Cardiac muscle cell (in vitro differentiated cells and primary cell): ENCODE measurements at regions not wholly inside any gene's neighbourhood (a gene's known extent, or its start where the extent isn't known, plus 50 kb on each side); places are given as distances from the start of the nearest gene placed in this dataset.

ENCODE experiments used
- DNase-seq, 2 donors: peaks; one replicate each; pipeline versions ENCODE4 v3.0.0 to v3.0.0-alpha.2; 2010 to 2017; ENCODE audit warnings: low read depth in 1 of 2, low spot score in 1 of 2
- H3K27ac ChIP-seq: fragments of 200-600 bp; sonication (generic); 2 replicates; pipeline ENCODE4 v1.5.1; 2016
- H3K27me3 ChIP-seq: fragments of 200-600 bp; sonication (generic); 2 replicates; pipeline ENCODE4 v1.6.0; 2016; ENCODE audit warnings: control low read depth
- H3K36me3 ChIP-seq: fragments of 200-600 bp; sonication (generic); 2 replicates; pipeline ENCODE4 v1.5.1; 2016; ENCODE audit warnings: control low read depth
- H3K4me1 ChIP-seq: fragments of 200-600 bp; sonication (generic); 2 replicates; pipeline ENCODE4 v1.8.1; 2017; ENCODE audit warnings: low read depth, mild to moderate bottlenecking, mixed run types
- H3K4me3 ChIP-seq: fragments of 200-600 bp; sonication (generic); 2 replicates; pipeline ENCODE4 v1.5.1; 2016; ENCODE audit warnings: mild to moderate bottlenecking
- H3K9me3 ChIP-seq: fragments of 200-600 bp; sonication (generic); 2 replicates; pipeline ENCODE4 v1.5.1; 2017; ENCODE audit warnings: low read depth, mild to moderate bottlenecking, control low read depth
- CTCF ChIP-seq: IDR thresholded peaks from 2 replicates; pipeline ENCODE4 v1.5.1; 2012; ENCODE audit warnings: low read depth, mild to moderate bottlenecking, low read length

- peaks cover 4% of the 10 kb centered on the region for H3K27me3 ChIP-seq
- H3K4me1 ChIP-seq = no peaks in the 10 kb centered on the region
- H3K36me3 ChIP-seq = no peaks in the 10 kb centered on the region
- TF ChIP-seq CTCF = no peak
- no peaks in the 10 kb centered on the region for H3K9me3 ChIP-seq
- no peak overlapping the region for H3K4me3 ChIP-seq
- no peak for DNase-seq
- H3K27ac ChIP-seq = no peak overlapping the region
These were observed 252.2 kb upstream of the IGF1R start for GRCh38 chr15:98395974-98396610.

DNA sequence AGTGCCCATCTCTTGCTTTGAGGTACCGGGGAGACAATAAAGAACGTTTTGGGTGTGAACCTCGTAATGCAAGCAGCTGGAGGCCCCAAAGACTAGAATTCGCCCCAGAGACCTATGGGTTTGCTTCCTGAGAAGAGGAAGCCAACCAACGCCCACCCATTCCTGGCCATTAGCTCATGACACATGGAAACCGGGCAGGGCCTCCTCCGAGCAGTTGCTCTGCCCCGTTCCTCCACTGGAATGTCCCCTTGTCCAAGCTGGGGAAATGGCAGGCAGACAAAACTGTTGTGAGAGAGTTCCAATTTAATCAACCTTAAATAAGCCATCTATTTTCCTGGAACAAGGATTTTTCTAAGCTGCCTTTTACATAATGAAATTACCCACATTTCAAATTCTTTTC is 250.9 kb upstream of the IGF1R start:
- H3K36me3 ChIP-seq = no peaks in the 10 kb centered on the region
- peaks cover 4% of the 10 kb centered on the region for H3K27me3 ChIP-seq
- no peak for DNase-seq
- no peak overlapping the region for H3K4me3 ChIP-seq
- no peaks in the 10 kb centered on the region for H3K9me3 ChIP-seq
- no peaks in the 10 kb centered on the region for H3K4me1 ChIP-seq
- no peak for TF ChIP-seq CTCF
- no peak overlapping the region for H3K27ac ChIP-seq

GRCh38 chr15:98398056-98398455 is 250.3 kb upstream of the IGF1R start:
- no peak for DNase-seq
- Histone ChIP-seq H3K4me1 (no peaks in the 10 kb centered on the region), H3K9me3 (no peaks in the 10 kb centered on the region), H3K27me3 (peaks cover 4% of the 10 kb centered on the region), H3K36me3 (no peaks in the 10 kb centered on the region), H3K4me3 (no peak overlapping the region), H3K27ac (no peak overlapping the region)
- TF ChIP-seq CTCF = no peak

DNA sequence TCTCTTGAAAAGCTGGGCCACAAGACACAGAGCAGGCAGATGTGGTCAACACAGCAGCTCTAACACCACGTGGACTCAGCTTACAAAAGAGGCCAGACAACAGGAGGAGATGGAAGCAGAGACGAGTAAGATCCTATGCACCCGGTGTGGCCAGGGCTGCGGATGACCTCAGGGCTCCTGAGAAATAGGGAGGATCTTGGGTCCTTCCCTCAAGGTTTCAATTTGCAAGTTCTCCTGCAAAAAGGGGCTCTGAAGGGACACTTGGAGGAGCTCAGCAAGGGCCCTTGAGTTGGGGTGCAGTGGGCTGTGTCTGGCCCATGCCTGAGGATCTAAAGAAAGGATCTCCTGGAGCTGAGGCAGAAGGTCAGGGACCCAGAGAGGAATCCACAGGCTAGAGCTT is 249.5 kb upstream of the IGF1R start:
- H3K4me1 ChIP-seq = no peaks in the 10 kb centered on the region
- TF ChIP-seq CTCF = no peak
- no peak for DNase-seq
- no peaks in the 10 kb centered on the region for H3K36me3 ChIP-seq
- no peak overlapping the region for H3K27ac ChIP-seq
- H3K4me3 ChIP-seq = no peak overlapping the region
- no peaks in the 10 kb centered on the region for H3K9me3 ChIP-seq
- no peaks in the 10 kb centered on the region for H3K27me3 ChIP-seq

GRCh38 chr15:98400120-98400519 is 248.2 kb upstream of the IGF1R start:
- H3K36me3 ChIP-seq = no peaks in the 10 kb centered on the region
- no peaks in the 10 kb centered on the region for H3K27me3 ChIP-seq
- H3K9me3 ChIP-seq = no peaks in the 10 kb centered on the region
- no peak for DNase-seq
- no peak for TF ChIP-seq CTCF
- no peak overlapping the region for H3K4me3 ChIP-seq
- no peak overlapping the region for H3K27ac ChIP-seq
- H3K4me1 ChIP-seq = no peaks in the 10 kb centered on the region
